Endodermal cell (in vitro differentiated cells): ENCODE measurements at regions not wholly inside any gene's neighbourhood (a gene's known extent, or its start where the extent isn't known, plus 50 kb on each side); places are given as distances from the start of the nearest gene placed in this dataset.

Source experiments
- DNase-seq: peaks from one replicate; pipeline ENCODE4 v3.0.0-alpha.2; 2017
- H3K27ac ChIP-seq: 2 replicates; pipeline ENCODE4 v1.5.1; 2013; ENCODE audit warnings: mild to moderate bottlenecking, low read depth, low read length, moderate library complexity
- H3K27me3 ChIP-seq: 2 replicates; pipeline ENCODE4 v1.6.1; 2013; ENCODE audit warnings: mild to moderate bottlenecking, low read length, moderate library complexity; ENCODE audit not compliant: insufficient read depth, control insufficient read depth, poor library complexity, severe bottlenecking
- H3K36me3 ChIP-seq: 2 replicates; pipeline ENCODE4 v1.7.0; 2013; ENCODE audit warnings: mild to moderate bottlenecking, low read length, moderate library complexity; ENCODE audit not compliant: control insufficient read depth, insufficient read depth
- H3K4me1 ChIP-seq: one replicate; pipeline ENCODE4 v1.7.0; 2013; ENCODE audit warnings: low read length; ENCODE audit not compliant: control insufficient read depth, insufficient read depth
- H3K4me3 ChIP-seq: 2 replicates; pipeline ENCODE4 v1.5.1; 2013; ENCODE audit warnings: mild to moderate bottlenecking, low read length, moderate library complexity
- H3K9ac ChIP-seq: 2 replicates; pipeline ENCODE4 v1.6.1; 2013; ENCODE audit warnings: mild to moderate bottlenecking, low read length, moderate library complexity; ENCODE audit not compliant: poor library complexity, severe bottlenecking; ENCODE audit errors: extremely low read depth
- H3K9me3 ChIP-seq: 2 replicates; pipeline ENCODE4 v1.6.1; 2013; ENCODE audit warnings: mild to moderate bottlenecking, low read length, moderate library complexity; ENCODE audit not compliant: control insufficient read depth
- H3K27ac Mint-ChIP-seq: 2 replicates; pipeline ENCODE4 v1.8.0; 2020; ENCODE audit warnings: mixed read lengths
- H3K27me3 Mint-ChIP-seq: 2 replicates; pipeline ENCODE4 v1.8.0; 2021; ENCODE audit warnings: mild to moderate bottlenecking, mixed read lengths; ENCODE audit not compliant: insufficient read depth
- H3K36me3 Mint-ChIP-seq: 2 replicates; pipeline ENCODE4 v1.8.0; 2020; ENCODE audit warnings: low read depth, mixed read lengths
- H3K4me1 Mint-ChIP-seq: 2 replicates; pipeline ENCODE4 v1.8.0; 2020; ENCODE audit warnings: mixed read lengths
- H3K4me3 Mint-ChIP-seq: 2 replicates; pipeline ENCODE4 v1.8.0; 2020; ENCODE audit warnings: mild to moderate bottlenecking, moderate library complexity, mixed read lengths
- H3K9me3 Mint-ChIP-seq: 2 replicates; pipeline ENCODE4 v1.8.0; 2020; ENCODE audit warnings: mild to moderate bottlenecking, mixed read lengths
- WGBS, 2 experiments: methylation state at CpG; one replicate each; pipeline versions ENCODE4 v1.1.5 to v1.1.7; 2013; ENCODE audit warnings: missing lambda C conversion rate in 2 of 2, mixed read lengths in 1 of 2; ENCODE audit not compliant: insufficient coverage in 1 of 2, insufficient read length in 1 of 2; 5-methylcytosine and 5-hydroxymethylcytosine counted together
- TF ChIP-seq, protein P1 (sequence below): fragments of 200-600 bp; sonication (generic); conservative IDR thresholded peaks from 2 replicates; pipeline ENCODE4 v1.5.0; 2021; ENCODE audit warnings: antibody characterized with exemption, mild to moderate bottlenecking

DNA sequence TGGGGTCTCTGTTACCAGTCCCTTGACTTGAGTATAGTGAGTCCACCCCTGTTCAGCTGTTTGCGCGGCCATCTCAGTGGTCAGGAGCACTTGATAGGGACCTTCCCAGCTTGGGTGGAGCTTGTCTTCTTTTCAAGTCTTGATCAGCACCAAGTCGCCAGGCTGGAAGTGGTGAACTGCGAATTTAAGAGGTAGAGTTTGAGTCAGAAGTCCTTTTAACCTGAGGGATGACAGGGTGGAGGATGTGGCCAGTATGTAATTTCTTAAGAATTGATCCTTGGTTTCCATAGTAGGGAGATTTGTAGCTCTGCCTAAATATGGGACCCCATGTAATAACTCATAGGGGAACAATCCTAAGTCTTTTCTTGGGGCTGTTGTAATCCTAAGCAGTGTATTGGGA is 86.3 kb upstream of the XCR1 start:
- no peaks in the 10 kb centered on the region for H3K9me3 ChIP-seq
- WGBS, 2 experiments, result 95 to 100% methylated on average over 2 to 4 of the region's 4 CpGs
- Mint-ChIP-seq H3K27ac (no peak overlapping the region), H3K9me3 (peaks cover 11% of the 10 kb centered on the region), H3K4me3 (no peak overlapping the region), H3K36me3 (no peaks in the 10 kb centered on the region), H3K27me3 (no peaks in the 10 kb centered on the region), H3K4me1 (peaks cover 30% of the 10 kb centered on the region)
- no peak overlapping the region for H3K27ac ChIP-seq
- no peaks in the 10 kb centered on the region for H3K36me3 ChIP-seq
- no peak overlapping the region for H3K4me3 ChIP-seq
- H3K4me1 ChIP-seq, result peaks cover 5% of the 10 kb centered on the region
- H3K9ac ChIP-seq, result no peak overlapping the region
- TF ChIP-seq, protein P1, sequence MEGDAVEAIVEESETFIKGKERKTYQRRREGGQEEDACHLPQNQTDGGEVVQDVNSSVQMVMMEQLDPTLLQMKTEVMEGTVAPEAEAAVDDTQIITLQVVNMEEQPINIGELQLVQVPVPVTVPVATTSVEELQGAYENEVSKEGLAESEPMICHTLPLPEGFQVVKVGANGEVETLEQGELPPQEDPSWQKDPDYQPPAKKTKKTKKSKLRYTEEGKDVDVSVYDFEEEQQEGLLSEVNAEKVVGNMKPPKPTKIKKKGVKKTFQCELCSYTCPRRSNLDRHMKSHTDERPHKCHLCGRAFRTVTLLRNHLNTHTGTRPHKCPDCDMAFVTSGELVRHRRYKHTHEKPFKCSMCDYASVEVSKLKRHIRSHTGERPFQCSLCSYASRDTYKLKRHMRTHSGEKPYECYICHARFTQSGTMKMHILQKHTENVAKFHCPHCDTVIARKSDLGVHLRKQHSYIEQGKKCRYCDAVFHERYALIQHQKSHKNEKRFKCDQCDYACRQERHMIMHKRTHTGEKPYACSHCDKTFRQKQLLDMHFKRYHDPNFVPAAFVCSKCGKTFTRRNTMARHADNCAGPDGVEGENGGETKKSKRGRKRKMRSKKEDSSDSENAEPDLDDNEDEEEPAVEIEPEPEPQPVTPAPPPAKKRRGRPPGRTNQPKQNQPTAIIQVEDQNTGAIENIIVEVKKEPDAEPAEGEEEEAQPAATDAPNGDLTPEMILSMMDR, result no peak
- no peaks in the 10 kb centered on the region for H3K27me3 ChIP-seq
- no peak for DNase-seq

DNA sequence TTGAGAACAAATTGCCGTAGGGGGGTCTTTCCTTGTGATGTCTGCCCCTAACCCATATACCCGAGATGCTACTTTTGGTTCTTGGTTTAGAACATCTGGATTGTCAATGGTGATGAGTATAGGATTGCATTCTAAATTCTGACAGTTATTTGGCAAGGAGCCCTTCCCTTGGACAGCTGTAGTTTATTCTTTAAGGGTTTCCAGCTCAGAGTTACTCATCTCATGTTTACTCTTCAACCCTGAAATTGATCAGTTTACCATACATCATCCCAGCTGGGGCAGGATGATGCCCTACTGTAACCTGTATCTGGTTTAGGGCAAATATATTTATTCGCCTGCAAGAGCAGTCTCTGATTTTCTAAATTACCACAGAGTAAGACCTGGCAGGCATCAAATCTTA is 85.7 kb upstream of the XCR1 start:
- Mint-ChIP-seq H3K4me3 (no peak overlapping the region), H3K4me1 (peaks cover 30% of the 10 kb centered on the region), H3K9me3 (peaks cover 11% of the 10 kb centered on the region), H3K36me3 (no peaks in the 10 kb centered on the region), H3K27me3 (no peaks in the 10 kb centered on the region), H3K27ac (no peak overlapping the region)
- Histone ChIP-seq H3K27ac (no peak overlapping the region), H3K4me1 (peaks cover 5% of the 10 kb centered on the region), H3K27me3 (no peaks in the 10 kb centered on the region), H3K4me3 (no peak overlapping the region), H3K9ac (no peak overlapping the region), H3K36me3 (no peaks in the 10 kb centered on the region), H3K9me3 (no peaks in the 10 kb centered on the region)
- TF ChIP-seq, protein P1, result no peak
- 89% methylated on average over 3 of the region's 3 CpGs; no CpG with 5 or more reads in 1 of the 2 experiments for WGBS, 2 experiments
- DNase-seq, result no peak

DNA sequence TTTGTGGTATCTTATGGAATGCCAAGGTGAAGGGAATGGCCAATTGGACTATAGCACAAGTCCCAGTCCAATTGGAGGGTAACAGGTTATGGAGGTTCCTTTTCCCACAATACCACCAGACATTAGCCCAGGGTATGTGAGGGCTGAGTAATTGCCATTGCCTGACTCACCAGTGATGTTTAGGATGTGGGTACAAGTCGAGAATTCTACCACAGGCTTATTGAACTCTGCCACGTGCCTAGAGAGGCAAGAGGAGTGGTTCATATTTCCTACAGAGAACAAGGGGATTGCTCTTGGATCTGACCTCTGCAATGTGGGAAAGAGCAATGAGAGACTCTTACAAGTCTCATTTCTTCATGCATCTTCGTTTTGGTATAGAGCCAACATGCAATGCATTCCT is 85.0 kb upstream of the XCR1 start:
- H3K27me3 ChIP-seq, result no peaks in the 10 kb centered on the region
- no peak for DNase-seq
- no peak overlapping the region for H3K4me3 Mint-ChIP-seq
- H3K4me1 ChIP-seq, result peaks cover under 1% of the 10 kb centered on the region
- no peaks in the 10 kb centered on the region for H3K9me3 ChIP-seq
- no peak overlapping the region for H3K27ac ChIP-seq
- peaks cover 11% of the 10 kb centered on the region for H3K9me3 Mint-ChIP-seq
- H3K27ac Mint-ChIP-seq, result no peak overlapping the region
- H3K4me1 Mint-ChIP-seq, result peaks cover 24% of the 10 kb centered on the region
- H3K9ac ChIP-seq, result no peak overlapping the region
- H3K36me3 Mint-ChIP-seq, result no peaks in the 10 kb centered on the region
- no peaks in the 10 kb centered on the region for H3K36me3 ChIP-seq
- no peaks in the 10 kb centered on the region for H3K27me3 Mint-ChIP-seq
- H3K4me3 ChIP-seq, result no peak overlapping the region
- TF ChIP-seq, protein P1, result no peak
- 90 to 100% methylated on average over 3 of the region's 3 CpGs for WGBS, 2 experiments
